Tibial artery (tissue), 4 donors: ENCODE measurements at regions not wholly inside any gene's neighbourhood (a gene's known extent, or its start where the extent isn't known, plus 50 kb on each side); places are given as distances from the start of the nearest gene placed in this dataset.

ENCODE experiments used
- DNase-seq, 2 donors: peaks; one replicate each; pipeline ENCODE4 v3.0.0-alpha.2; 2019
- H3K27ac ChIP-seq, 2 donors: fragments of 200-600 bp; sonication (generic) in 1 of 2; 1 replicate in 1 of 2; 2 replicates in 1 of 2; pipeline ENCODE4 v1.5.1; 2018 to 2019; ENCODE audit warnings: mild to moderate bottlenecking in 1 of 2
- H3K27me3 ChIP-seq, 2 donors: fragments of 200-600 bp; sonication (generic) in 1 of 2; one replicate each; pipeline versions ENCODE4 v1.5.1 to v1.6.0; 2016 to 2019
- H3K36me3 ChIP-seq, 3 donors: fragments of 200-600 bp; sonication (generic) in 2 of 3; one replicate each; pipeline ENCODE4 v1.5.1; 2016 to 2019; ENCODE audit warnings: mild to moderate bottlenecking in 2 of 3
- H3K4me1 ChIP-seq, 4 donors: fragments of 200-600 bp; sonication (generic) in 2 of 4; 1 replicate in 3 of 4; 2 replicates in 1 of 4; pipeline ENCODE4 v1.5.1; 2016 to 2019
- H3K4me3 ChIP-seq, 2 donors: fragments of 200-600 bp; sonication (generic) in 1 of 2; 1 replicate in 1 of 2; 2 replicates in 1 of 2; pipeline ENCODE4 v1.5.1; 2018 to 2019; ENCODE audit warnings: mild to moderate bottlenecking in 2 of 2
- H3K9me3 ChIP-seq, 3 donors: fragments of 200-600 bp; sonication (generic) in 1 of 3; one replicate each; pipeline ENCODE4 v1.5.1; 2016 to 2019
- intact Hi-C: fragments of 100-400 bp; cut with DNase I; formaldehyde crosslinking; loops from one replicate; pipeline ENCODE4 v1.15.0; 2023; ENCODE audit warnings: low total_unique reads
- TF ChIP-seq, protein P1 (sequence below), 2 experiments: fragments of 200-600 bp in 1 of 2; fragments of 450-650 bp in 1 of 2; IDR thresholded peaks; one replicate each; pipeline ENCODE4 v1.5.1; 2017 to 2019; ENCODE audit warnings: antibody characterized with exemption in 2 of 2, mild to moderate bottlenecking in 1 of 2, moderate library complexity in 1 of 2

DNA sequence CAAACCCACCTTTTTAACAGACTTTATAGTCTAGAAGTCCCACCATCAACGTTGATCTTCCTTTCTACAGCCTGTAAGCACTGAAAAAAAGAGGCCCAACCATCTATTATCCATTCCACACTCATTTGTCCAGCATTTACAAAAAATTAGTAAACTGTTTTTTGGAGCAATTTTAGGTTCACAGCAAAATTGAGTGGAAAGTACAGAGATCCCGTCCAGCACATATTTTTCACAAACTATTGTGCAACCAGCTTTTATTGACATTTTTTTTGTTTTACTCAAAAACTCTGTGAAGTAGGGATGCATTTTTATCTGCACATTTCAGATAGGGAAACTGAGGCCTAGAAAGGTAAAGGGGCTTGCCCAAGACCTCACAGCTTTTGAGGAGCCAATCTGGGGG, 68.6 kb downstream of the TNP1 start:
- Histone ChIP-seq H3K9me3 (no peaks in the 10 kb centered on the region), H3K4me3 (no peak overlapping the region), H3K27ac (peak overlapping the region; percentile 79 to 86), H3K36me3 (no peaks in the 10 kb centered on the region), H3K4me1 (peaks cover 0 to 76% (median 40%) of the 10 kb centered on the region in 4 donors), H3K27me3 (no peaks in the 10 kb centered on the region)
- no peak for DNase-seq
- intact Hi-C loops: no loop called here
- TF ChIP-seq, protein P1, sequence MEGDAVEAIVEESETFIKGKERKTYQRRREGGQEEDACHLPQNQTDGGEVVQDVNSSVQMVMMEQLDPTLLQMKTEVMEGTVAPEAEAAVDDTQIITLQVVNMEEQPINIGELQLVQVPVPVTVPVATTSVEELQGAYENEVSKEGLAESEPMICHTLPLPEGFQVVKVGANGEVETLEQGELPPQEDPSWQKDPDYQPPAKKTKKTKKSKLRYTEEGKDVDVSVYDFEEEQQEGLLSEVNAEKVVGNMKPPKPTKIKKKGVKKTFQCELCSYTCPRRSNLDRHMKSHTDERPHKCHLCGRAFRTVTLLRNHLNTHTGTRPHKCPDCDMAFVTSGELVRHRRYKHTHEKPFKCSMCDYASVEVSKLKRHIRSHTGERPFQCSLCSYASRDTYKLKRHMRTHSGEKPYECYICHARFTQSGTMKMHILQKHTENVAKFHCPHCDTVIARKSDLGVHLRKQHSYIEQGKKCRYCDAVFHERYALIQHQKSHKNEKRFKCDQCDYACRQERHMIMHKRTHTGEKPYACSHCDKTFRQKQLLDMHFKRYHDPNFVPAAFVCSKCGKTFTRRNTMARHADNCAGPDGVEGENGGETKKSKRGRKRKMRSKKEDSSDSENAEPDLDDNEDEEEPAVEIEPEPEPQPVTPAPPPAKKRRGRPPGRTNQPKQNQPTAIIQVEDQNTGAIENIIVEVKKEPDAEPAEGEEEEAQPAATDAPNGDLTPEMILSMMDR (IDR thresholded peaks at IDR 0.05): no peak

DNA sequence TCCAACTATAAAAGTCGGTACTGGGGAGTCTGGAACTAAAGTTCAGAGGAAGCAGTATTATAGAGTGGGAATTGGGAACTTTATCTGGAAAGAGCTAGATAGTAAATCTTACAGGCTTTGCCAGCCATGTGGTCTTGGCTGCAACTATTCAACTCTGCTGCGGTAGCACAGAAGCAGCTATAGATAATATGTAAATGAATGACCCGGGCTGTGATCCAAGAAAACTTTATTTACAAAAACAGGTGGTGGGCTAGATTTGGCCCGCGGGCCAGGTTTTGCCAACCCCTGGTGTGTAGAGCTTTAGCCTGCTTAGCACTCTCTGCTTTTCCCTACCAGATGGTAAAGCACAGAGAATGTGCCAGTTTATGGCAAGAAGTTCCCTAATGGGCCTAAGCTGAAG, 70.8 kb downstream of the TNP1 start:
- H3K27me3 ChIP-seq: no peaks in the 10 kb centered on the region
- DNase-seq: no peak
- H3K36me3 ChIP-seq: no peaks in the 10 kb centered on the region
- intact Hi-C loops: no loop called here
- TF ChIP-seq, protein P1 (IDR thresholded peaks at IDR 0.05): no peak
- H3K9me3 ChIP-seq: no peaks in the 10 kb centered on the region
- peak overlapping the region in 1 of 2 donors; percentile 86 for H3K27ac ChIP-seq
- H3K4me3 ChIP-seq: no peak overlapping the region
- peaks cover 0 to 56% (median 27%) of the 10 kb centered on the region in 4 donors for H3K4me1 ChIP-seq

DNA sequence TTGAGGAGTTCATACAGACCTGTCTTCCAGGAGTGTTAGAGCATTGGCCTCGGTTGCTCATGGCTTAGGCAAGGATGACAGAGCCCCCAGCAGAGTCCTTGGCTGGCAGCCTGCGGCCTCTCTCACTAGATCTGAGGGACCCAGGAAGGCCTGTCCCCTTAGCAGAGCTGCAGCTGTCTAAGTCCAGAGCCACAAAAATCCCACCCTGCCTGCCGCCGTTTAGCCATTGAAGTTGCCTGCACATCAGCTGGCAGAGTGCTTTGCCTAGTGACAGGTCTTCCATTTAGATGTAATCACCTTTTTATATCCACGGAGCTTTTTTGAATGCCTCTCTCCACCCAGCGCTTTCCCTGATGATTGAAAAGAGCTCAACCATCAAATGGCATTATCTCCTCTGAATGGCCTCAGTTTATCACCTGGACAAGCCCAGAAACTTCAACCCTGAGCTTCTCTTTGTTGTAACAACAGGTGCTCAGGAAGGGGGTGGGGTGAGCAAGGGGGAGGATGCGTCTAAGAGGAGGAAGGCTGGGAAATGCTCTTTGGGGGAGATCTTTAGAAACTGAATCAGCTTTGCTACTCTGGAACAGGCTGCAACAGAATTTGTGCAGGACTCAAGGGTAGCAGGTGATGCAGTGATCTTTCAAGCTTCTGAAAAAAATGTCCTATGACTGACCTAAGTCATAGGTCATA, 71.9 kb downstream of the TNP1 start:
- Histone ChIP-seq H3K27ac (no peak overlapping the region), H3K4me1 (peaks cover 0 to 45% (median 20%) of the 10 kb centered on the region in 4 donors), H3K4me3 (no peak overlapping the region), H3K27me3 (no peaks in the 10 kb centered on the region), H3K36me3 (no peaks in the 10 kb centered on the region), H3K9me3 (no peaks in the 10 kb centered on the region)
- TF ChIP-seq, protein P1 (IDR thresholded peaks at IDR 0.05): no peak
- intact Hi-C loops: no loop called here
- no peak for DNase-seq

DNA sequence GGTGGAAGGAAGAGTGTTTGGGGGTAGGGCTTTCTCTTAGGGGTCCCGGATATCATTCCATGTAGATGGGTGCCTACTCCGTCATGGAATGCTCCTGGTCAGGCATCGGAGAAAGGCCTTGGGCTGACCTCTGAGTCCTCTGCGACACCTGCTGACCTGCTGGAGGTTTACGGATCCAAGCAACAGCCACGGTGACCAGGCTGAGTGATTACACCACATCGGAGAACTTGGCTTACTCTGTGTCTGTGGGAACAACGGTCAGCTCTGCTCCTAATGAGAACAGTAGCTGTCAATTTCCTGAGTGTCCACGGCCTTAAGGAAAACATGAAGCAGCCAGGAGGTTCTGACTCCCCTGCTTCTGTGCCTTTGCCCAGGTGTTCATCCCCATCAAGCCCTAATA, 73.2 kb downstream of the TNP1 start:
- TF ChIP-seq, protein P1 (IDR thresholded peaks at IDR 0.05): no peak
- peaks cover 0 to 32% (median 9%) of the 10 kb centered on the region in 4 donors for H3K4me1 ChIP-seq
- H3K27ac ChIP-seq: no peak overlapping the region
- intact Hi-C loops: no loop called here
- no peaks in the 10 kb centered on the region for H3K36me3 ChIP-seq
- no peaks in the 10 kb centered on the region for H3K9me3 ChIP-seq
- H3K4me3 ChIP-seq: no peak overlapping the region
- H3K27me3 ChIP-seq: no peaks in the 10 kb centered on the region
- no peak for DNase-seq

DNA sequence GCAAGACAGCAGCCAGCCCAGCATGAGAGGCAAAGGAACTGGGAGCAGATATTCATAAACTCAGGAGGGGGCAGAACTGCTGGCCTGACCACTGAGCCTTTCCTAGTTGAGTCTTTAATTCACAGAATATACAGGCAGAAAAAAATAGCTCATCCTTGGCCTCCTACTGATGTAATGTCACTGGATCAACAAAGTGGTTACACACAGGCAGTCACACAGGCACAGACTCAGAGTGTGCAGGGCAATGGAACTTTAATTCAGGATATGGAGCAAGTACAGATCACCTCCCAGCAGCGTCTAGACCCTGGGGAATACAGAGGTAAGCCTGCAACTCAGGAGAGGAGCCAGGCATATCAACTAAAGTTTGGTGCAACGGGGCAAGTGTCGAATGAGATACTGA, 75.4 kb downstream of the TNP1 start:
- H3K36me3 ChIP-seq: no peaks in the 10 kb centered on the region
- intact Hi-C loops: no loop called here
- TF ChIP-seq, protein P1 (IDR thresholded peaks at IDR 0.05): no peak
- no peak overlapping the region for H3K4me3 ChIP-seq
- H3K9me3 ChIP-seq: no peaks in the 10 kb centered on the region
- H3K27me3 ChIP-seq: no peaks in the 10 kb centered on the region
- H3K4me1 ChIP-seq: peaks cover 0 to 9% (median 2%) of the 10 kb centered on the region in 4 donors
- no peak overlapping the region for H3K27ac ChIP-seq
- DNase-seq: no peak
